H9 (cell line): ENCODE measurements at regions not wholly inside any gene's neighbourhood (a gene's known extent, or its start where the extent isn't known, plus 50 kb on each side); places are given as distances from the start of the nearest gene placed in this dataset.

Experiments used
- DNase-seq: peaks from one replicate; pipeline ENCODE4 v3.0.0-alpha.2; 2017
- H2AFZ ChIP-seq: one replicate; pipeline ENCODE4 v1.6.1; 2013; ENCODE audit warnings: mild to moderate bottlenecking, low read length, control low read depth, moderate library complexity
- H2AK5ac ChIP-seq: 2 replicates; pipeline ENCODE4 v1.6.1; 2013; ENCODE audit warnings: low read length, control low read depth, mixed read lengths; ENCODE audit not compliant: insufficient read length
- H2BK120ac ChIP-seq: one replicate; pipeline ENCODE4 v1.6.1; 2013; ENCODE audit warnings: low read depth, mild to moderate bottlenecking, low read length, control low read depth, inconsistent platforms; ENCODE audit not compliant: poor library complexity, severe bottlenecking
- H2BK12ac ChIP-seq: 2 replicates; pipeline ENCODE4 v1.6.1; 2013; ENCODE audit warnings: low read length, control low read depth, mixed read lengths, low read depth; ENCODE audit not compliant: insufficient read length
- H2BK15ac ChIP-seq: 2 replicates; pipeline ENCODE4 v1.6.1; 2013; ENCODE audit warnings: low read depth, low read length, control low read depth
- H2BK20ac ChIP-seq: one replicate; pipeline ENCODE4 v1.6.1; 2013; ENCODE audit warnings: low read depth, mild to moderate bottlenecking, low read length, control low read depth, inconsistent platforms; ENCODE audit not compliant: poor library complexity, severe bottlenecking
- H2BK5ac ChIP-seq: 2 replicates; pipeline ENCODE4 v1.6.1; 2013; ENCODE audit warnings: low read length, control low read depth, mixed read lengths; ENCODE audit not compliant: insufficient read length
- H3K14ac ChIP-seq: 2 replicates; pipeline ENCODE4 v1.6.1; 2013; ENCODE audit warnings: low read length, control low read depth; ENCODE audit not compliant: insufficient read depth
- H3K18ac ChIP-seq: 2 replicates; pipeline ENCODE4 v1.6.1; 2013; ENCODE audit warnings: low read depth, mild to moderate bottlenecking, mixed read lengths, low read length, control low read depth; ENCODE audit not compliant: insufficient read length
- H3K23ac ChIP-seq: 2 replicates; pipeline ENCODE4 v1.6.1; 2013; ENCODE audit warnings: low read length, control low read depth, mixed read lengths, low read depth; ENCODE audit not compliant: insufficient read length
- H3K23me2 ChIP-seq: 2 replicates; pipeline ENCODE4 v1.6.1; 2013; ENCODE audit warnings: low read depth, mild to moderate bottlenecking, mixed read lengths, low read length, control low read depth; ENCODE audit not compliant: insufficient read length, poor library complexity, severe bottlenecking
- H3K27ac ChIP-seq: 2 replicates; pipeline ENCODE4 v1.5.1; 2013; ENCODE audit warnings: low read length, control low read depth, mixed read lengths, low read depth; ENCODE audit not compliant: insufficient read length
- H3K27me3 ChIP-seq: 2 replicates; pipeline ENCODE4 v1.6.1; 2013; ENCODE audit warnings: low read length, control low read depth, inconsistent platforms; ENCODE audit not compliant: insufficient read depth
- H3K4ac ChIP-seq: 2 replicates; pipeline ENCODE4 v1.6.1; 2013; ENCODE audit warnings: low read depth, mild to moderate bottlenecking, control low read depth, inconsistent platforms, low read length, moderate library complexity
- H3K4me1 ChIP-seq: 2 replicates; pipeline ENCODE4 v1.6.1; 2013; ENCODE audit warnings: low read length, control low read depth, inconsistent platforms; ENCODE audit not compliant: insufficient read depth
- H3K4me2 ChIP-seq: 2 replicates; pipeline ENCODE4 v1.6.1; 2013; ENCODE audit warnings: low read length, control low read depth, mixed read lengths; ENCODE audit not compliant: insufficient read length, insufficient read depth
- H3K56ac ChIP-seq: 2 replicates; pipeline ENCODE4 v1.6.1; 2013; ENCODE audit warnings: low read depth, mild to moderate bottlenecking, mixed read lengths, low read length, control low read depth; ENCODE audit not compliant: insufficient read length
- H3K79me1 ChIP-seq: 2 replicates; pipeline ENCODE4 v1.6.1; 2013; ENCODE audit warnings: low read depth, mild to moderate bottlenecking, moderate library complexity, low read length, control low read depth, inconsistent platforms; ENCODE audit not compliant: insufficient read depth, poor library complexity, severe bottlenecking
- H3K79me2 ChIP-seq: 2 replicates; pipeline ENCODE4 v1.6.1; 2013; ENCODE audit warnings: low read length, control low read depth, inconsistent platforms; ENCODE audit not compliant: insufficient read depth
- H3K9ac ChIP-seq: 2 replicates; pipeline ENCODE4 v1.6.1; 2013; ENCODE audit warnings: low read length, control low read depth, mixed read lengths; ENCODE audit not compliant: insufficient read length; ENCODE audit errors: extremely low read depth
- H3K9me3 ChIP-seq: one replicate; pipeline ENCODE4 v1.6.1; 2013; ENCODE audit warnings: low read depth, low read length, inconsistent platforms; ENCODE audit not compliant: control insufficient read depth
- H3T11ph ChIP-seq: one replicate; pipeline ENCODE4 v1.6.1; 2013; ENCODE audit warnings: mild to moderate bottlenecking, low read length, control low read depth, inconsistent platforms
- H4K20me1 ChIP-seq: one replicate; pipeline ENCODE4 v1.6.1; 2013; ENCODE audit not compliant: control insufficient read depth, insufficient read length, insufficient read depth
- H4K5ac ChIP-seq: 2 replicates; pipeline ENCODE4 v1.6.1; 2013; ENCODE audit warnings: low read depth, mild to moderate bottlenecking, mixed read lengths, low read length, control low read depth; ENCODE audit not compliant: insufficient read length
- H4K8ac ChIP-seq: replicated peaks from 2 replicates; pipeline ENCODE4 v1.6.1; 2013; ENCODE audit warnings: low read length, control low read depth, mixed read lengths, low read depth; ENCODE audit not compliant: insufficient read length
- H4K91ac ChIP-seq: 2 replicates; pipeline ENCODE4 v1.6.1; 2013; ENCODE audit warnings: low read depth, mild to moderate bottlenecking, moderate library complexity, mixed read lengths, low read length, control low read depth; ENCODE audit not compliant: insufficient read length
- H3K27ac Mint-ChIP-seq, 3 experiments: 2 replicates in 2 of 3; 3 replicates in 1 of 3; pipeline ENCODE4 v1.8.0; 2020 to 2021; ENCODE audit warnings: mixed read lengths in 3 of 3, mild to moderate bottlenecking in 1 of 3, moderate library complexity in 1 of 3
- H3K27me3 Mint-ChIP-seq: 2 replicates; pipeline ENCODE4 v1.8.0; 2021; ENCODE audit warnings: low read depth, mild to moderate bottlenecking, moderate library complexity, mixed read lengths
- H3K36me3 Mint-ChIP-seq, 3 experiments: 2 replicates in 2 of 3; 3 replicates in 1 of 3; pipeline ENCODE4 v1.8.0; 2020 to 2021; ENCODE audit warnings: low read depth in 3 of 3, mixed read lengths in 3 of 3; ENCODE audit not compliant: insufficient read depth in 1 of 3
- H3K4me1 Mint-ChIP-seq, 2 experiments: 2 replicates each; pipeline ENCODE4 v1.8.0; 2020; ENCODE audit warnings: mixed read lengths in 2 of 2
- H3K4me3 Mint-ChIP-seq, 2 experiments: 2 replicates in 1 of 2; 3 replicates in 1 of 2; pipeline ENCODE4 v1.8.0; 2020 to 2021; ENCODE audit warnings: mild to moderate bottlenecking in 2 of 2, mixed read lengths in 2 of 2, moderate library complexity in 1 of 2
- H3K9me3 Mint-ChIP-seq, 2 experiments: 2 replicates in 1 of 2; 3 replicates in 1 of 2; pipeline ENCODE4 v1.8.0; 2020; ENCODE audit warnings: mild to moderate bottlenecking in 2 of 2, mixed read lengths in 2 of 2, moderate library complexity in 1 of 2
- CTCF ChIP-seq: fragments of 200-600 bp; sonication (generic); conservative IDR thresholded peaks from 3 replicates; pipeline ENCODE4 v1.8.0; 2021; ENCODE audit warnings: antibody characterized with exemption, mild to moderate bottlenecking

- Mint-ChIP-seq H3K27me3 (no peaks in the 10 kb centered on the region; the same call in 1 of the 2 replicates), H3K4me3 (no peak overlapping the region), H3K27ac (no peak overlapping the region), H3K36me3 (no peaks in the 10 kb centered on the region), H3K9me3 (no peaks in the 10 kb centered on the region), H3K4me1 (no peaks in the 10 kb centered on the region)
- no peaks in the 10 kb centered on the region for H3K79me1 ChIP-seq
- no peak overlapping the region for H3T11ph ChIP-seq
- H3K9me3 ChIP-seq = no peaks in the 10 kb centered on the region
- no peak overlapping the region for H3K9ac ChIP-seq
- no peak overlapping the region for H4K5ac ChIP-seq
- no peak overlapping the region for H3K18ac ChIP-seq
- DNase-seq = no peak
- H2AFZ ChIP-seq = no peak overlapping the region
- no peak overlapping the region for H3K14ac ChIP-seq
- H3K23ac ChIP-seq = no peak overlapping the region
- H2BK20ac ChIP-seq = no peak overlapping the region
- H4K8ac ChIP-seq = no peak overlapping the region
- no peaks in the 10 kb centered on the region for H4K20me1 ChIP-seq
- H3K27me3 ChIP-seq = no peaks in the 10 kb centered on the region
- H2AK5ac ChIP-seq = no peak overlapping the region
- no peaks in the 10 kb centered on the region for H3K4me1 ChIP-seq
- H4K91ac ChIP-seq = no peak overlapping the region
- H3K79me2 ChIP-seq = no peaks in the 10 kb centered on the region
- H3K56ac ChIP-seq = no peak overlapping the region
- no peak overlapping the region for H2BK120ac ChIP-seq
- no peak overlapping the region for H2BK5ac ChIP-seq
- no peaks in the 10 kb centered on the region for H3K23me2 ChIP-seq
- H2BK15ac ChIP-seq = no peak overlapping the region
- no peak for TF ChIP-seq CTCF
- no peak overlapping the region for H3K27ac ChIP-seq
- no peak overlapping the region for H3K4me2 ChIP-seq
- H3K4ac ChIP-seq = no peak overlapping the region
- H2BK12ac ChIP-seq = no peak overlapping the region
These were observed 79.6 kb upstream of the SLCO6A1 start for GRCh38 chr5:102578362-102578761.
